ENCODE measurements at regions not wholly inside any gene's neighbourhood (a gene's known extent, or its start where the extent isn't known, plus 50 kb on each side); places are given as distances from the start of the nearest gene placed in this dataset.
"Not testable (repeated sequence)": the region's sequence is repeated elsewhere in the genome, so short reads cannot be mapped to it uniquely, and the experiment has no call there.

- Histone ChIP-seq H3K36me3 (ENCODE audit: control insufficient read depth, insufficient read depth, low read length) (no peaks in the 10 kb centered on the region), H3K4me3 (replicated peaks; ENCODE audit: low read depth, low read length) (no peak overlapping the region), H3K27me3 (replicated peaks; ENCODE audit: control insufficient read depth, insufficient read depth, low read length) (no peaks in the 10 kb centered on the region)
- DNase-seq (ENCODE audit: extremely low read depth, insufficient read length) = no peak
- no peak for TF ChIP-seq CTCF (IDR thresholded peaks at IDR 0.05; ENCODE audit: insufficient read depth, low read length, poor library complexity, severe bottlenecking)
Measured at GRCh38 chr15:81893182-81893835, 152.5 kb downstream of the MEX3B start.

- Histone ChIP-seq H3K36me3 (ENCODE audit: control insufficient read depth, insufficient read depth, low read length) (no peaks in the 10 kb centered on the region), H3K4me3 (replicated peaks; ENCODE audit: low read depth, low read length) (no peak overlapping the region), H3K27me3 (replicated peaks; ENCODE audit: control insufficient read depth, insufficient read depth, low read length) (no peaks in the 10 kb centered on the region)
- no peak for DNase-seq (ENCODE audit: extremely low read depth, insufficient read length)
- TF ChIP-seq CTCF (IDR thresholded peaks at IDR 0.05; ENCODE audit: insufficient read depth, low read length, poor library complexity, severe bottlenecking) = no peak
Measured at GRCh38 chr15:81890496-81890895, 155.3 kb downstream of the MEX3B start.

GRCh38 chr15:81889485-81889881, 156.3 kb downstream of the MEX3B start:
- Histone ChIP-seq H3K36me3 (ENCODE audit: control insufficient read depth, insufficient read depth, low read length) (no peaks in the 10 kb centered on the region), H3K27me3 (replicated peaks; ENCODE audit: control insufficient read depth, insufficient read depth, low read length) (no peaks in the 10 kb centered on the region), H3K4me3 (replicated peaks; ENCODE audit: low read depth, low read length) (no peak overlapping the region)
- TF ChIP-seq CTCF (IDR thresholded peaks at IDR 0.05; ENCODE audit: insufficient read depth, low read length, poor library complexity, severe bottlenecking) = no peak
- no peak for DNase-seq (ENCODE audit: extremely low read depth, insufficient read length)

GRCh38 chr15:81888748-81889484, 156.9 kb downstream of the MEX3B start:
- no peak for DNase-seq (ENCODE audit: extremely low read depth, insufficient read length)
- no peaks in the 10 kb centered on the region for H3K27me3 ChIP-seq (replicated peaks; ENCODE audit: control insufficient read depth, insufficient read depth, low read length)
- no peaks in the 10 kb centered on the region for H3K36me3 ChIP-seq (ENCODE audit: control insufficient read depth, insufficient read depth, low read length)
- H3K4me3 ChIP-seq (replicated peaks; ENCODE audit: low read depth, low read length) = no peak overlapping the region
- TF ChIP-seq CTCF (IDR thresholded peaks at IDR 0.05; ENCODE audit: insufficient read depth, low read length, poor library complexity, severe bottlenecking) = no peak

DNA sequence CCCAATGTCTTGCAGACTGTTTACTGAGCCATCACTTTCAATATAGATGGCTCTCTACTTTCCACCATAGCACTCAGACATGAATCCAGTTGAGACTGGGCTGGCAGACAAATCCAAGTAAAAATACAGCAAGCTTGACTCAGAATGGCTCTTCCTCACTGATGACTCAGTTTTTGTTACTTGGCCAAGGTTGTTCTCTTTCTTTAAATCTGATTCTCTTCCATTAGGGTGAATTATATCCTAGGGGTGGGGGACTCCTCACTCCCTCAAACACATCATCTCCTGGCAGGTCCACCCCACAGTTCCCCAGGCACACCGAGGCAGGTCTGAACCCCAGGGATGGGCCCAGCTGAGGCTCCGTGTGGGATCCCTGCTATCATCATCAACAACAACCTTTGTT, 157.9 kb downstream of the MEX3B start:
- Histone ChIP-seq H3K27me3 (replicated peaks; ENCODE audit: control insufficient read depth, insufficient read depth, low read length) (no peaks in the 10 kb centered on the region), H3K4me3 (replicated peaks; ENCODE audit: low read depth, low read length) (no peak overlapping the region), H3K36me3 (ENCODE audit: control insufficient read depth, insufficient read depth, low read length) (no peaks in the 10 kb centered on the region)
- no peak for DNase-seq (ENCODE audit: extremely low read depth, insufficient read length)
- no peak for TF ChIP-seq CTCF (IDR thresholded peaks at IDR 0.05; ENCODE audit: insufficient read depth, low read length, poor library complexity, severe bottlenecking)

- H3K27me3 ChIP-seq (replicated peaks; ENCODE audit: control insufficient read depth, insufficient read depth, low read length); H3K4me3 ChIP-seq (replicated peaks; ENCODE audit: low read depth, low read length); DNase-seq (ENCODE audit: extremely low read depth, insufficient read length); H3K36me3 ChIP-seq (ENCODE audit: control insufficient read depth, insufficient read depth, low read length): not testable (repeated sequence)
Measured at GRCh38 chr15:81887188-81887587, 158.6 kb downstream of the MEX3B start.

All from GM06990 (cell line).